Neural cell (in vitro differentiated cells): ENCODE measurements at regions not wholly inside any gene's neighbourhood (a gene's known extent, or its start where the extent isn't known, plus 50 kb on each side); places are given as distances from the start of the nearest gene placed in this dataset.

ENCODE experiments used
- H2AFZ ChIP-seq: fragments of 200-600, 300-800 bp; sonication (generic), shearing (Covaris generic); 2 replicates; pipeline ENCODE4 v1.6.0; 2014; ENCODE audit warnings: low read depth, mild to moderate bottlenecking, antibody characterized with exemption, low read length, moderate library complexity
- H3F3A ChIP-seq: fragments of 200-600 bp; shearing (Covaris generic); 2 replicates; pipeline ENCODE4 v1.6.1; 2016; ENCODE audit warnings: mild to moderate bottlenecking, moderate library complexity, mixed read lengths, antibody characterized with exemption, low read length; ENCODE audit not compliant: insufficient read depth, poor library complexity, severe bottlenecking
- H3K27ac ChIP-seq: fragments of 200-600, 300-800 bp; sonication (generic), shearing (Covaris generic); 2 replicates; pipeline ENCODE4 v1.5.1; 2014; ENCODE audit warnings: mild to moderate bottlenecking, low read length, moderate library complexity
- H3K27me3 ChIP-seq: fragments of 300-800, 200-600 bp; sonication (generic), shearing (Covaris generic); 2 replicates; pipeline ENCODE4 v1.6.0; 2014; ENCODE audit warnings: mild to moderate bottlenecking, low read depth, low read length, moderate library complexity; ENCODE audit not compliant: insufficient read depth
- H3K36me3 ChIP-seq: fragments of 300-800, 200-600 bp; sonication (generic), shearing (Covaris generic); 2 replicates; pipeline ENCODE4 v1.5.1; 2014; ENCODE audit warnings: mild to moderate bottlenecking, antibody characterized with exemption, low read length, moderate library complexity; ENCODE audit not compliant: insufficient read depth
- H3K4me2 ChIP-seq: fragments of 300-800, 200-600 bp; sonication (generic), shearing (Covaris generic); 2 replicates; pipeline ENCODE4 v1.6.0; 2014; ENCODE audit warnings: mild to moderate bottlenecking, low read length
- H3K4me3 ChIP-seq: fragments of 300-800, 200-600 bp; sonication (generic), shearing (Covaris generic); 2 replicates; pipeline ENCODE4 v1.5.1; 2014; ENCODE audit warnings: mild to moderate bottlenecking, low read length, moderate library complexity
- H3K79me2 ChIP-seq: fragments of 200-600 bp; shearing (Covaris generic); replicated peaks from 2 replicates; pipeline ENCODE4 v1.6.0; 2014; ENCODE audit warnings: mild to moderate bottlenecking, low read length, moderate library complexity; ENCODE audit not compliant: insufficient read depth
- H3K9ac ChIP-seq: fragments of 300-800, 200-600 bp; sonication (generic), shearing (Covaris generic); 2 replicates; pipeline ENCODE4 v1.6.1; 2016; ENCODE audit warnings: mild to moderate bottlenecking, low read length, mixed read lengths
- H3K9me2 ChIP-seq: fragments of 200-600 bp; shearing (Covaris generic); 2 replicates; pipeline ENCODE4 v1.6.1; 2016; ENCODE audit warnings: mild to moderate bottlenecking, low read length, mixed read lengths; ENCODE audit not compliant: insufficient read depth
- H3K9me3 ChIP-seq: fragments of 200-600, 300-800 bp; sonication (generic), shearing (Covaris generic); 2 replicates; pipeline ENCODE4 v1.6.1; 2016; ENCODE audit warnings: mild to moderate bottlenecking, mixed run types, low read length, moderate library complexity, mixed read lengths
- H4K20me1 ChIP-seq: fragments of 200-600 bp; shearing (Covaris generic); 2 replicates; pipeline ENCODE4 v1.6.1; 2016; ENCODE audit warnings: mild to moderate bottlenecking, mixed run types; ENCODE audit not compliant: insufficient read depth
- EP300 ChIP-seq: fragments of 450-650 bp; conservative IDR thresholded peaks from 2 replicates; pipeline ENCODE4 v1.6.1; 2014; ENCODE audit warnings: antibody characterized with exemption, mild to moderate bottlenecking, moderate library complexity; ENCODE audit not compliant: poor library complexity, severe bottlenecking
- EZH2 ChIP-seq: fragments of 200-600, 300-800 bp; shearing (Covaris generic), sonication (generic); IDR thresholded peaks from 2 replicates; pipeline ENCODE4 v1.6.1; 2014; ENCODE audit warnings: antibody characterized with exemption, low read length, borderline replicate concordance, mild to moderate bottlenecking; ENCODE audit not compliant: insufficient read depth, poor library complexity, severe bottlenecking
- MXI1 ChIP-seq: fragments of 450-650 bp; conservative IDR thresholded peaks from 2 replicates; pipeline ENCODE4 v1.6.1; 2014; ENCODE audit warnings: antibody characterized with exemption, mild to moderate bottlenecking; ENCODE audit not compliant: poor library complexity, severe bottlenecking
- POLR2AphosphoS5 ChIP-seq: IDR thresholded peaks from 2 replicates; pipeline ENCODE4 v1.6.1; 2012
- RAD21 ChIP-seq: fragments of 450-650 bp; conservative IDR thresholded peaks from 2 replicates; pipeline ENCODE4 v1.6.1; 2014; ENCODE audit warnings: antibody characterized with exemption, mild to moderate bottlenecking, moderate library complexity
- SMC3 ChIP-seq: fragments of 450-650 bp; conservative IDR thresholded peaks from 2 replicates; pipeline ENCODE4 v1.6.1; 2014; ENCODE audit warnings: antibody characterized with exemption, mild to moderate bottlenecking, moderate library complexity; ENCODE audit not compliant: poor library complexity
- TAF1 ChIP-seq: IDR thresholded peaks from 2 replicates; pipeline ENCODE4 v1.6.1; 2012; ENCODE audit warnings: low read depth
- TF ChIP-seq, protein P1 (sequence below): fragments of 450-650 bp; IDR thresholded peaks from 2 replicates; pipeline ENCODE4 v1.5.1; 2014; ENCODE audit warnings: antibody characterized with exemption, mild to moderate bottlenecking, moderate library complexity; ENCODE audit not compliant: poor library complexity, severe bottlenecking
- TF ChIP-seq, protein P2 (sequence below): IDR thresholded peaks from 2 replicates; pipeline ENCODE4 v1.6.1; 2012; ENCODE audit warnings: borderline replicate concordance

DNA sequence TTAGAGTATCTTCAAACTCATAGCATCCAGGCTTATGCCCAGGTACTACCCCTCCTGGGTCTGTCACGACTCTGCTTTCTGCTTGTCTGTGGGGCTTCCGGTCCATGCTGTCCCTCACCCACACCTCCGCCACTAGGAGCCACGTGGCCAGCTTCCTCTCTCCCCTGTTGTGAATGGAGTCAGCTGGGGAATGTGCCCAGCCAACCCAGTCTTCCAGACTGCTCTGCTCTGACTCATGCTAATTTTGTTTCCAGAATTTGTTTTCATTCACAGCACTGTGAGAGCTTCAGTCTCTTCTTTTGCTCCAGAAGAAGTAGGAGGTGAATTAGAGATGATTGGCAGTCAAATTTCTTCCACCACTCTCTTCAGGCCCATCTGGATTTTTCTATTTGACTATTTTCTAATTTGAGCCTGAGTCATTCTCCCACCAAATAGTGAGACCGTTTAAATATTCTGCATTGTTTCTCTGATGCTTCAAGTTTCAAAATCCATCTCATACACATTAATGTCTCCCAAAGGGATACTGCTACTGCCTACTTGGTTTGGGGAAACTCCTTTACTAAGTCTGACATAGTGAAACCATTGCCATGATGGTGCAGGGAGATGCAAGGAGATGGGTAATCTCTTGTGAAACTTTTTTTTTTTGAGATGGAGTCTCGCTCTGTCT lies 424.1 kb upstream of the KIF2A start:
- H3K27me3 ChIP-seq: no peaks in the 10 kb centered on the region
- no peak overlapping the region for H3K9ac ChIP-seq
- H2AFZ ChIP-seq: no peak overlapping the region
- TF ChIP-seq RAD21: no peak
- TF ChIP-seq SMC3: no peak
- TF ChIP-seq POLR2AphosphoS5: no peak
- no peak for TF ChIP-seq TAF1
- TF ChIP-seq, protein P1, sequence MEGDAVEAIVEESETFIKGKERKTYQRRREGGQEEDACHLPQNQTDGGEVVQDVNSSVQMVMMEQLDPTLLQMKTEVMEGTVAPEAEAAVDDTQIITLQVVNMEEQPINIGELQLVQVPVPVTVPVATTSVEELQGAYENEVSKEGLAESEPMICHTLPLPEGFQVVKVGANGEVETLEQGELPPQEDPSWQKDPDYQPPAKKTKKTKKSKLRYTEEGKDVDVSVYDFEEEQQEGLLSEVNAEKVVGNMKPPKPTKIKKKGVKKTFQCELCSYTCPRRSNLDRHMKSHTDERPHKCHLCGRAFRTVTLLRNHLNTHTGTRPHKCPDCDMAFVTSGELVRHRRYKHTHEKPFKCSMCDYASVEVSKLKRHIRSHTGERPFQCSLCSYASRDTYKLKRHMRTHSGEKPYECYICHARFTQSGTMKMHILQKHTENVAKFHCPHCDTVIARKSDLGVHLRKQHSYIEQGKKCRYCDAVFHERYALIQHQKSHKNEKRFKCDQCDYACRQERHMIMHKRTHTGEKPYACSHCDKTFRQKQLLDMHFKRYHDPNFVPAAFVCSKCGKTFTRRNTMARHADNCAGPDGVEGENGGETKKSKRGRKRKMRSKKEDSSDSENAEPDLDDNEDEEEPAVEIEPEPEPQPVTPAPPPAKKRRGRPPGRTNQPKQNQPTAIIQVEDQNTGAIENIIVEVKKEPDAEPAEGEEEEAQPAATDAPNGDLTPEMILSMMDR: no peak
- no peak for TF ChIP-seq EP300
- no peak for TF ChIP-seq MXI1
- no peak for TF ChIP-seq EZH2
- TF ChIP-seq, protein P2, sequence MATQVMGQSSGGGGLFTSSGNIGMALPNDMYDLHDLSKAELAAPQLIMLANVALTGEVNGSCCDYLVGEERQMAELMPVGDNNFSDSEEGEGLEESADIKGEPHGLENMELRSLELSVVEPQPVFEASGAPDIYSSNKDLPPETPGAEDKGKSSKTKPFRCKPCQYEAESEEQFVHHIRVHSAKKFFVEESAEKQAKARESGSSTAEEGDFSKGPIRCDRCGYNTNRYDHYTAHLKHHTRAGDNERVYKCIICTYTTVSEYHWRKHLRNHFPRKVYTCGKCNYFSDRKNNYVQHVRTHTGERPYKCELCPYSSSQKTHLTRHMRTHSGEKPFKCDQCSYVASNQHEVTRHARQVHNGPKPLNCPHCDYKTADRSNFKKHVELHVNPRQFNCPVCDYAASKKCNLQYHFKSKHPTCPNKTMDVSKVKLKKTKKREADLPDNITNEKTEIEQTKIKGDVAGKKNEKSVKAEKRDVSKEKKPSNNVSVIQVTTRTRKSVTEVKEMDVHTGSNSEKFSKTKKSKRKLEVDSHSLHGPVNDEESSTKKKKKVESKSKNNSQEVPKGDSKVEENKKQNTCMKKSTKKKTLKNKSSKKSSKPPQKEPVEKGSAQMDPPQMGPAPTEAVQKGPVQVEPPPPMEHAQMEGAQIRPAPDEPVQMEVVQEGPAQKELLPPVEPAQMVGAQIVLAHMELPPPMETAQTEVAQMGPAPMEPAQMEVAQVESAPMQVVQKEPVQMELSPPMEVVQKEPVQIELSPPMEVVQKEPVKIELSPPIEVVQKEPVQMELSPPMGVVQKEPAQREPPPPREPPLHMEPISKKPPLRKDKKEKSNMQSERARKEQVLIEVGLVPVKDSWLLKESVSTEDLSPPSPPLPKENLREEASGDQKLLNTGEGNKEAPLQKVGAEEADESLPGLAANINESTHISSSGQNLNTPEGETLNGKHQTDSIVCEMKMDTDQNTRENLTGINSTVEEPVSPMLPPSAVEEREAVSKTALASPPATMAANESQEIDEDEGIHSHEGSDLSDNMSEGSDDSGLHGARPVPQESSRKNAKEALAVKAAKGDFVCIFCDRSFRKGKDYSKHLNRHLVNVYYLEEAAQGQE: no peak
- no peaks in the 10 kb centered on the region for H3K9me2 ChIP-seq
- H3K79me2 ChIP-seq: no peaks in the 10 kb centered on the region
- H3K27ac ChIP-seq: no peak overlapping the region
- H3K9me3 ChIP-seq: no peaks in the 10 kb centered on the region
- H3K4me3 ChIP-seq: no peak overlapping the region
- no peak overlapping the region for H3K4me2 ChIP-seq
- H3K36me3 ChIP-seq: no peaks in the 10 kb centered on the region
- no peaks in the 10 kb centered on the region for H3F3A ChIP-seq
- H4K20me1 ChIP-seq: no peaks in the 10 kb centered on the region

DNA sequence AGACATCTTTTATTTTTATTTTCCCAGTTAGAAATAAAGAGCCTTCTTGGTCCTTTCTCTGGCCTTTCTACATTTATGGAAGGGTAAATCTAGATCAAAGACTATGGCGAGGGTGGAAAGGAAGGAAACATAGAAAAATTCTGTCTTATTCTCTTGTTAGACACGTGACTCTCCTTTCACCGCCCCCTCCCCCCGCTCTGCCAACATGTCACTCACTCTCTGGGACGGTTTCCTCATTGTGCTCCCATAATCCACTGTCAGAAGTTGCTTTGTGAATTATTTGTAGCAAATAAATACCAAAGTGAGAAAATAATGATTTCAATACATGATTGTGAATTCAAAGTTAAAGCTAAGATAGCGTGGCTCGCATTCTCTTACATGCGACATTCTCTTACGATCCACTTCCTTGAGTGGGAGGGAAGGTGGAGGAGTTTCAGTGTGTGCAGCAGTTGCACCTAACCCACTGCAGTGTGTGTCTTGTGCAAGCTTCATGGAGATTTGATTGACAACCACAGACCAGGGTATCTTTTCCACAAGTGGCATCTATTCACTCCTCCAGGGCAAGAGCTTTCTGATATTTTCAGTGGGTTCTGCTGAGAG lies 423.0 kb upstream of the KIF2A start:
- TF ChIP-seq POLR2AphosphoS5 (no peak), SMC3 (no peak), RAD21 (no peak), MXI1 (no peak), EZH2 (no peak), EP300 (no peak), TAF1 (no peak)
- TF ChIP-seq, protein P1: no peak
- TF ChIP-seq, protein P2: no peak
- no peaks in the 10 kb centered on the region for H3K9me3 ChIP-seq

More for the DNA sequence above, 423.0 kb upstream of the KIF2A start:
- Histone ChIP-seq H3K9me2 (no peaks in the 10 kb centered on the region), H4K20me1 (no peaks in the 10 kb centered on the region), H3K79me2 (no peaks in the 10 kb centered on the region), H3K27ac (no peak overlapping the region), H3K9ac (no peak overlapping the region), H3K4me2 (no peak overlapping the region), H3F3A (no peaks in the 10 kb centered on the region), H3K27me3 (no peaks in the 10 kb centered on the region), H2AFZ (no peak overlapping the region), H3K36me3 (no peaks in the 10 kb centered on the region), H3K4me3 (no peak overlapping the region)
